A549 (cell line): ENCODE measurements at regions not wholly inside any gene's neighbourhood (a gene's known extent, or its start where the extent isn't known, plus 50 kb on each side); places are given as distances from the start of the nearest gene placed in this dataset.

ENCODE experiments used
- KDM1A ChIP-seq: fragments of 200-600 bp; sonication (generic); IDR thresholded peaks from 2 replicates; pipeline ENCODE4 v1.6.1; 2016; ENCODE audit warnings: low read depth, mild to moderate bottlenecking
- MAFK ChIP-seq: fragments of 450-650 bp; IDR thresholded peaks from 2 replicates; pipeline ENCODE4 v1.6.1; 2014; ENCODE audit not compliant: partially characterized antibody
- POLR2A ChIP-seq: IDR thresholded peaks from 2 replicates; pipeline ENCODE4 v1.6.1; 2012; ENCODE audit warnings: mild to moderate bottlenecking, low read length
- RAD21 ChIP-seq, 2 experiments: fragments of >200 bp in 1 of 2; sonication (Bioruptor Twin) in 1 of 2; formaldehyde crosslinking in 1 of 2; IDR thresholded peaks in 1 of 2; conservative IDR thresholded peaks in 1 of 2; 2 replicates in 1 of 2; 3 replicates in 1 of 2; pipeline ENCODE4 v1.6.1; 2012 to 2018; ENCODE audit warnings: inconsistent platforms in 1 of 2
- RFX5 ChIP-seq: fragments of 450-650 bp; IDR thresholded peaks from 2 replicates; pipeline ENCODE4 v1.7.1; 2014; ENCODE audit warnings: antibody characterized with exemption, mild to moderate bottlenecking, moderate library complexity
- SMC3 ChIP-seq: fragments of >200 bp; sonication (Bioruptor Twin); formaldehyde crosslinking; IDR thresholded peaks from 3 replicates; pipeline ENCODE4 v1.6.1; 2018; ENCODE audit warnings: inconsistent platforms
- TF ChIP-seq, protein P1 (sequence below): fragments of >200 bp; sonication (Bioruptor Twin); formaldehyde crosslinking; IDR thresholded peaks from 3 replicates; pipeline ENCODE4 v1.5.1; 2016

DNA sequence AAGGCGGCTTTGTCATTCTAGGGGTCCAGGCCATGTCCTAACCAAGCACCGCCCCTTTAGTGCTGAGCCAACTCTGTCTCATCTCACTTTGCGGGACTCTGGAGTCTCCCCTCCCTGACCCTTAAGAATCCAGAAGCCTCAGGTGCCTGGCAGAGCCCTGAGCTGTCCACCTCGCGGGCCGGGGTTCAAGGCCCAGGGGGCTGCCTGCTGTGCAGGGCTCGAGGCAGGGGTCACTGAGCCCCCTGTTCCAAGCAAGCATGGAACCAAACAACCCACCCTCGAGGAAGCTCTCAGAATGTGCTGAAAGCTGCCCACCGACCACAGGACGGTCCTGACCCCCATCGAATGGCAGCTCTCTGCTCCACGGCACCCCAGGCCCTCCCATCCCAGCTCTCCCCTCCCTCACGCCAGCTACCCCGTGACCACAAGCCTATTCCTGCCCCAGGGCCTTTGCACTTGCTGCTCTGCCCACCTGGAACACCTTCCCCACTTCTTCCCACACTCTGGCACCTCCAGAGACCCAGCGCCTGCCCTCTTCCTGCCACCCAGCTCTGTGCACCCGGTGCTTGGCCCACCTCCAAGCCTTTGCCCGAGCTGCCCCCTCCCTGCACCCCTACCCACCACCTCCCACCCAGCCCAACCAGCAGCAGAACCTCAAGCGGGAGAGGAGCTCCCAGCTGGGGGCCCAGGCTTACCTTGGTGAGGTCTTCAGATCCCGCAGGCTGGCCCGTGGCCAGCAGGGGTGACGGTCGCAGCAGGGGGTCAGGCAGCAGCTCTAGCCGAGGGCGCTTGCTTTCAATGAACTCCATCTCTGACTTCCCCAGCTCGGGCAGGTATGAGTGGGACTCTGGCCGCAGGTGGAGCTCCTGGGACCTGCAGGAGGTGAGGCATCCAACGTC lies 84.3 kb downstream of the NCOR2 start:
- TF ChIP-seq RFX5: no peak
- TF ChIP-seq, protein P1, sequence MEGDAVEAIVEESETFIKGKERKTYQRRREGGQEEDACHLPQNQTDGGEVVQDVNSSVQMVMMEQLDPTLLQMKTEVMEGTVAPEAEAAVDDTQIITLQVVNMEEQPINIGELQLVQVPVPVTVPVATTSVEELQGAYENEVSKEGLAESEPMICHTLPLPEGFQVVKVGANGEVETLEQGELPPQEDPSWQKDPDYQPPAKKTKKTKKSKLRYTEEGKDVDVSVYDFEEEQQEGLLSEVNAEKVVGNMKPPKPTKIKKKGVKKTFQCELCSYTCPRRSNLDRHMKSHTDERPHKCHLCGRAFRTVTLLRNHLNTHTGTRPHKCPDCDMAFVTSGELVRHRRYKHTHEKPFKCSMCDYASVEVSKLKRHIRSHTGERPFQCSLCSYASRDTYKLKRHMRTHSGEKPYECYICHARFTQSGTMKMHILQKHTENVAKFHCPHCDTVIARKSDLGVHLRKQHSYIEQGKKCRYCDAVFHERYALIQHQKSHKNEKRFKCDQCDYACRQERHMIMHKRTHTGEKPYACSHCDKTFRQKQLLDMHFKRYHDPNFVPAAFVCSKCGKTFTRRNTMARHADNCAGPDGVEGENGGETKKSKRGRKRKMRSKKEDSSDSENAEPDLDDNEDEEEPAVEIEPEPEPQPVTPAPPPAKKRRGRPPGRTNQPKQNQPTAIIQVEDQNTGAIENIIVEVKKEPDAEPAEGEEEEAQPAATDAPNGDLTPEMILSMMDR: no peak
- no peak for TF ChIP-seq POLR2A
- no peak for TF ChIP-seq RAD21 (conservative IDR thresholded peaks at IDR 0.05 in 1 of 2, IDR thresholded peaks at IDR 0.05 in 1 of 2)
- no peak for TF ChIP-seq KDM1A
- TF ChIP-seq SMC3: no peak
- no peak for TF ChIP-seq MAFK
